Keratinocyte (primary cell): ENCODE measurements at regions not wholly inside any gene's neighbourhood (a gene's known extent, or its start where the extent isn't known, plus 50 kb on each side); places are given as distances from the start of the nearest gene placed in this dataset.

Experiments
- DNase-seq: peaks from one replicate; pipeline ENCODE4 v3.0.0-alpha.2; 2011; ENCODE audit warnings: low read depth, missing footprints, low spot score
- FAIRE-seq: peaks from 2 replicates; lab custom pipeline; 2011; peaks lifted over from hg19 to GRCh38; lab: Jason Lieb, UNC
- H2AFZ ChIP-seq: 2 replicates; pipeline ENCODE4 v1.6.0; 2012; ENCODE audit warnings: low read length, control low read depth, inconsistent platforms; ENCODE audit not compliant: control insufficient read depth
- H3K27ac ChIP-seq: 2 replicates; pipeline ENCODE4 v1.5.1; 2011; ENCODE audit warnings: low read length; ENCODE audit not compliant: control insufficient read depth, insufficient read depth
- H3K27me3 ChIP-seq: 3 replicates; pipeline ENCODE4 v1.6.0; 2011; ENCODE audit warnings: low read length; ENCODE audit not compliant: control insufficient read depth, insufficient read depth; ENCODE audit errors: extremely low read depth
- H3K36me3 ChIP-seq, 2 experiments: 2 replicates in 1 of 2; 3 replicates in 1 of 2; pipeline ENCODE4 v1.5.1; 2011; ENCODE audit warnings: low read length in 2 of 2, mild to moderate bottlenecking in 1 of 2; ENCODE audit not compliant: control insufficient read depth in 2 of 2, insufficient read depth in 2 of 2; ENCODE audit errors: extremely low read depth in 1 of 2
- H3K4me1 ChIP-seq: 3 replicates; pipeline ENCODE4 v1.5.1; 2011; ENCODE audit warnings: low read length; ENCODE audit not compliant: control insufficient read depth, insufficient read depth; ENCODE audit errors: extremely low read depth
- H3K4me2 ChIP-seq: 3 replicates; pipeline ENCODE4 v1.6.0; 2011; ENCODE audit warnings: low read depth, low read length; ENCODE audit not compliant: control insufficient read depth, insufficient read depth; ENCODE audit errors: extremely low read depth
- H3K4me3 ChIP-seq, 3 experiments: fragments of 200-600 bp in 1 of 3; sonication (generic) in 1 of 3; 2 replicates in 2 of 3; 3 replicates in 1 of 3; pipeline ENCODE4 v1.5.1; 2011 to 2016; ENCODE audit warnings: low read length in 3 of 3, mild to moderate bottlenecking in 3 of 3, control low read depth in 2 of 3, inconsistent platforms in 1 of 3, low read depth in 1 of 3, mixed read lengths in 1 of 3, mixed run types in 1 of 3, moderate library complexity in 1 of 3; ENCODE audit not compliant: control insufficient read depth in 2 of 3, insufficient read depth in 2 of 3; ENCODE audit errors: extremely low read depth in 1 of 3
- H3K79me2 ChIP-seq: 2 replicates; pipeline ENCODE4 v1.6.0; 2012; ENCODE audit warnings: low read length; ENCODE audit not compliant: control insufficient read depth, insufficient read depth
- H3K9ac ChIP-seq: 3 replicates; pipeline ENCODE4 v1.6.0; 2011; ENCODE audit warnings: low read length; ENCODE audit not compliant: control insufficient read depth, insufficient read depth; ENCODE audit errors: extremely low read depth
- H3K9me1 ChIP-seq: 3 replicates; pipeline ENCODE4 v1.6.0; 2011; ENCODE audit warnings: low read length; ENCODE audit not compliant: control insufficient read depth, insufficient read depth; ENCODE audit errors: extremely low read depth
- H3K9me3 ChIP-seq: 2 replicates; pipeline ENCODE4 v1.5.1; 2012; ENCODE audit warnings: low read depth, low read length; ENCODE audit not compliant: control insufficient read depth
- H4K20me1 ChIP-seq: 3 replicates; pipeline ENCODE4 v1.6.0; 2011; ENCODE audit warnings: low read length; ENCODE audit not compliant: control insufficient read depth, insufficient read depth; ENCODE audit errors: extremely low read depth
- EZH2 ChIP-seq: IDR thresholded peaks from one replicate; pipeline ENCODE4 v1.6.1; 2012; ENCODE audit warnings: inconsistent platforms, mild to moderate bottlenecking, low read length, moderate library complexity
- dilution Hi-C: fragments of 300-500 bp; cut with MboI; formaldehyde crosslinking; loops from one replicate; pipeline ENCODE4 v1.7.0; 2020; ENCODE audit warnings: low sequenced_read_pairs; ENCODE audit not compliant: extremely low pct_ligation_motif_present
- TF ChIP-seq, protein P1 (sequence below), 3 experiments: IDR thresholded peaks in 1 of 3; conservative IDR thresholded peaks in 1 of 3; optimal IDR thresholded peaks in 1 of 3; 2 replicates in 2 of 3; 3 replicates in 1 of 3; pipeline versions ENCODE3 to v1.5.1; 2011; ENCODE audit warnings: low read length in 3 of 3, mild to moderate bottlenecking in 3 of 3, moderate library complexity in 2 of 3, control low read depth in 1 of 3, inconsistent platforms in 1 of 3; ENCODE audit not compliant: insufficient read depth in 2 of 3; ENCODE audit errors: extremely low read depth in 1 of 3

GRCh38 chr12:38555620-38556591 is 239.3 kb downstream of the ALG10B start:
- Histone ChIP-seq H3K36me3 (no peaks in the 10 kb centered on the region), H3K27me3 (no peaks in the 10 kb centered on the region), H3K4me1 (no peaks in the 10 kb centered on the region), H2AFZ (no peak overlapping the region), H4K20me1 (no peaks in the 10 kb centered on the region), H3K4me3 (no peak overlapping the region), H3K9me1 (no peaks in the 10 kb centered on the region), H3K9ac (no peak overlapping the region), H3K27ac (no peak overlapping the region), H3K9me3 (no peaks in the 10 kb centered on the region), H3K4me2 (no peak overlapping the region), H3K79me2 (no peaks in the 10 kb centered on the region)
- no peak for TF ChIP-seq EZH2
- TF ChIP-seq, protein P1, sequence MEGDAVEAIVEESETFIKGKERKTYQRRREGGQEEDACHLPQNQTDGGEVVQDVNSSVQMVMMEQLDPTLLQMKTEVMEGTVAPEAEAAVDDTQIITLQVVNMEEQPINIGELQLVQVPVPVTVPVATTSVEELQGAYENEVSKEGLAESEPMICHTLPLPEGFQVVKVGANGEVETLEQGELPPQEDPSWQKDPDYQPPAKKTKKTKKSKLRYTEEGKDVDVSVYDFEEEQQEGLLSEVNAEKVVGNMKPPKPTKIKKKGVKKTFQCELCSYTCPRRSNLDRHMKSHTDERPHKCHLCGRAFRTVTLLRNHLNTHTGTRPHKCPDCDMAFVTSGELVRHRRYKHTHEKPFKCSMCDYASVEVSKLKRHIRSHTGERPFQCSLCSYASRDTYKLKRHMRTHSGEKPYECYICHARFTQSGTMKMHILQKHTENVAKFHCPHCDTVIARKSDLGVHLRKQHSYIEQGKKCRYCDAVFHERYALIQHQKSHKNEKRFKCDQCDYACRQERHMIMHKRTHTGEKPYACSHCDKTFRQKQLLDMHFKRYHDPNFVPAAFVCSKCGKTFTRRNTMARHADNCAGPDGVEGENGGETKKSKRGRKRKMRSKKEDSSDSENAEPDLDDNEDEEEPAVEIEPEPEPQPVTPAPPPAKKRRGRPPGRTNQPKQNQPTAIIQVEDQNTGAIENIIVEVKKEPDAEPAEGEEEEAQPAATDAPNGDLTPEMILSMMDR (optimal IDR thresholded peaks at IDR 0.05 in 1 of 3, IDR thresholded peaks at IDR 0.05 in 1 of 3, conservative IDR thresholded peaks at IDR 0.05 in 1 of 3; ENCODE audit: extremely low read depth in 1 of 3, insufficient read depth in 2 of 3, low read length in 3 of 3) = no peak
- dilution Hi-C loops = no loop called here
- FAIRE-seq (no peak), DNase-seq (no peak)

DNA sequence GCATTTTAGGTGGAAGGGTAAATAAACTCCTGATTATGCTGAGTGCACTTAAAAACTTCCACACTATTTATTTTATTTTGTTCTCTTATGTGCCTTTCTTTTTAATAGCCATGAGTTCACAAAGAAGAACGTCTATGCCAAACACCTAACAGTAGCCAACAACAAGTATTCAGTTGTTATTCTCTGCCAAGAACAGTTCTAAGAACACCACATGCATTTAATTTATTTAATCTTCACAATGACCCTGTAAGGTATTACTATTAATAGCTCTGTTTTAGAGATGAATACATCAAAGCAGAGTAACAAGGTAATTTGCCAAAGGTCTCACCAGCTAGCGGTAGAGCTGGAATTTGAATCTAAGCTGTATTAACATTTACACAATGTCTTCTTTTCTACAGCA is 240.1 kb downstream of the ALG10B start:
- H3K9me3 ChIP-seq = no peaks in the 10 kb centered on the region
- no peak overlapping the region for H3K27ac ChIP-seq
- H3K79me2 ChIP-seq = no peaks in the 10 kb centered on the region
- H3K4me2 ChIP-seq = no peak overlapping the region
- no peaks in the 10 kb centered on the region for H4K20me1 ChIP-seq
- H3K9ac ChIP-seq = no peak overlapping the region
- H3K4me1 ChIP-seq = no peaks in the 10 kb centered on the region
- dilution Hi-C loops = no loop called here
- no peaks in the 10 kb centered on the region for H3K9me1 ChIP-seq
- TF ChIP-seq, protein P1 (optimal IDR thresholded peaks at IDR 0.05 in 1 of 3, IDR thresholded peaks at IDR 0.05 in 1 of 3, conservative IDR thresholded peaks at IDR 0.05 in 1 of 3; ENCODE audit: extremely low read depth in 1 of 3, insufficient read depth in 2 of 3, low read length in 3 of 3) = no peak
- no peak for TF ChIP-seq EZH2
- DNase-seq (no peak), FAIRE-seq (no peak)
- H3K36me3 ChIP-seq = no peaks in the 10 kb centered on the region
- H3K4me3 ChIP-seq = no peak overlapping the region
- H3K27me3 ChIP-seq = no peaks in the 10 kb centered on the region
- no peak overlapping the region for H2AFZ ChIP-seq
